OCI-LY7 (cell line): ENCODE measurements at regions not wholly inside any gene's neighbourhood (a gene's known extent, or its start where the extent isn't known, plus 50 kb on each side); places are given as distances from the start of the nearest gene placed in this dataset.

Experiments used
- CTCF ChIP-seq: fragments of 200-600 bp; sonication (generic); conservative IDR thresholded peaks from 2 replicates; pipeline ENCODE4 v1.5.1; 2014; ENCODE audit warnings: mild to moderate bottlenecking, antibody characterized with exemption, low read length, moderate library complexity, mixed read lengths
- EZH2phosphoT487 ChIP-seq: fragments of 200-600 bp; sonication (generic); IDR thresholded peaks from 2 replicates; pipeline ENCODE4 v1.6.1; 2018; ENCODE audit warnings: low read depth, borderline replicate concordance, mild to moderate bottlenecking, mixed run types, antibody characterized with exemption, low read length, moderate library complexity, mixed read lengths

DNA sequence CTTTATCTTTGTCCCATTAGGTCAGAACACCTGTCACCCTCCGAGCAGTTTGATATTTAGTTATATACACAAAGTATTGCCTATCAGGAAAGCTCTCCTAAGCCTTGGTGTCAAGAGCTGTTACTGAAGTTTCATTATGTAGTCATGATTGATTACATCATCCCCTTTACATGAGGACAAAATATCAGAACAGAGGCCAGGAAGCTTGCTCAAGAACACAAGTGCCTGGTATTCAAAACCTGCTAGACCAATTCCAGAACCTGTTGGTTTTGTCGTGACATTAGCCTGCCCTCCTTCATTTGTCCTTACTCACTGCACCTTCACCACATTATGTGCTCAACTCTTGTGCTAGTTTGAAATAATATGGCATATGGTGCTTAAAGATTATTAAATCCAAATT, 377.1 kb downstream of the CDH19 start:
- TF ChIP-seq CTCF (no peak), EZH2phosphoT487 (no peak)
